WTC11 (cell line): ENCODE measurements at regions not wholly inside any gene's neighbourhood (a gene's known extent, or its start where the extent isn't known, plus 50 kb on each side); places are given as distances from the start of the nearest gene placed in this dataset.
A peak's percentile ranks its signal among the peaks of the same experiment; 100 is the strongest.

Experiments used
- ATAC-seq: fragments of 200-7000 bp; cut with Tn5 transposase; 2 replicates; pipeline ENCODE4 v1.10.0; 2021; ENCODE audit warnings: mild to moderate bottlenecking, moderate library complexity
- CTCF ChIA-PET: fragments of 300-600 bp; sonication (Branson Sonifier 250); formaldehyde crosslinking; loops from one replicate; lab custom pipeline; 2021; ENCODE audit warnings: antibody characterized with exemption; lab: Charles Lee
- POLR2A ChIA-PET: fragments of 350-600 bp; sonication (Branson Sonifier 250); formaldehyde crosslinking; loops from one replicate; lab custom pipeline; 2021; ENCODE audit warnings: antibody characterized with exemption; lab: Charles Lee
- DNase-seq: peaks from one replicate; pipeline ENCODE4 v3.0.0; 2021; ENCODE audit warnings: low spot score
- H3K27ac Mint-ChIP-seq: 2 replicates; pipeline ENCODE4 v1.8.0; 2021; ENCODE audit warnings: mixed read lengths
- H3K27me3 Mint-ChIP-seq: 2 replicates; pipeline ENCODE4 v1.8.0; 2021; ENCODE audit warnings: low read depth, mild to moderate bottlenecking, moderate library complexity, mixed read lengths
- H3K36me3 Mint-ChIP-seq: 2 replicates; pipeline ENCODE4 v1.8.0; 2021; ENCODE audit warnings: mixed read lengths
- H3K4me1 Mint-ChIP-seq: 2 replicates; pipeline ENCODE4 v1.8.0; 2022; ENCODE audit warnings: mixed read lengths
- H3K4me3 Mint-ChIP-seq: 2 replicates; pipeline ENCODE4 v1.8.0; 2021; ENCODE audit warnings: mild to moderate bottlenecking, moderate library complexity, mixed read lengths
- H3K9me3 Mint-ChIP-seq: 2 replicates; pipeline ENCODE4 v1.8.0; 2021; ENCODE audit warnings: mixed read lengths
- ATF1 ChIP-seq: sonication (generic); formaldehyde crosslinking; IDR thresholded peaks from 2 replicates; pipeline ENCODE4 v1.8.1; 2023; ENCODE audit warnings: mild to moderate bottlenecking, moderate library complexity, missing genetic modification reagents
- ATF2 ChIP-seq: sonication (generic); formaldehyde crosslinking; IDR thresholded peaks from 2 replicates; pipeline ENCODE4 v1.8.1; 2022; ENCODE audit warnings: low read depth, missing genetic modification reagents, borderline replicate concordance
- E2F5 ChIP-seq: sonication (generic); formaldehyde crosslinking; IDR thresholded peaks from 2 replicates; pipeline ENCODE4 v1.8.1; 2022; ENCODE audit warnings: mild to moderate bottlenecking, moderate library complexity, missing genetic modification reagents
- HMGA2 ChIP-seq: fragments of 250-450 bp; sonication (Bioruptor Pico); IDR thresholded peaks from 2 replicates; pipeline ENCODE4 v1.4.0; 2021; ENCODE audit warnings: mild to moderate bottlenecking, moderate library complexity
- NFATC4 ChIP-seq: fragments of 250-450 bp; sonication (Bioruptor Pico); IDR thresholded peaks from 2 replicates; pipeline ENCODE4 v1.9.0; 2021; ENCODE audit warnings: mild to moderate bottlenecking
- NR3C1 ChIP-seq: sonication (generic); formaldehyde crosslinking; conservative IDR thresholded peaks from 2 replicates; pipeline ENCODE4 v1.8.1; 2023; ENCODE audit warnings: low read depth, mild to moderate bottlenecking, missing genetic modification reagents
- OVOL2 ChIP-seq: fragments of 250-450 bp; sonication (Bioruptor Pico); IDR thresholded peaks from 2 replicates; pipeline ENCODE4 v1.9.0; 2021; ENCODE audit warnings: mild to moderate bottlenecking, borderline replicate concordance
- RORB ChIP-seq: fragments of 250-450 bp; sonication (Bioruptor Pico); IDR thresholded peaks from 2 replicates; pipeline ENCODE4 v1.9.0; 2021; ENCODE audit warnings: mild to moderate bottlenecking
- ZNF416 ChIP-seq: fragments of 250-450 bp; sonication (Bioruptor Pico); IDR thresholded peaks from 2 replicates; pipeline ENCODE4 v1.9.0; 2021; ENCODE audit warnings: mild to moderate bottlenecking, inconsistent platforms
- TF ChIP-seq, protein P1 (sequence below): sonication (generic); formaldehyde crosslinking; IDR thresholded peaks from 2 replicates; pipeline ENCODE4 v1.8.0; 2022; ENCODE audit warnings: mild to moderate bottlenecking, missing genetic modification reagents
- TF ChIP-seq, protein P2 (sequence below): sonication (generic); formaldehyde crosslinking; IDR thresholded peaks from 2 replicates; pipeline ENCODE4 v1.8.1; 2022; ENCODE audit warnings: mild to moderate bottlenecking, missing genetic modification reagents, moderate library complexity, borderline replicate concordance
- TF ChIP-seq, protein P3 (sequence below): sonication (generic); formaldehyde crosslinking; IDR thresholded peaks from 2 replicates; pipeline ENCODE4 v1.8.1; 2023; ENCODE audit warnings: mild to moderate bottlenecking, missing genetic modification reagents, borderline replicate concordance
- TF ChIP-seq, protein P4 (sequence below): sonication (generic); formaldehyde crosslinking; IDR thresholded peaks from 2 replicates; pipeline ENCODE4 v1.8.1; 2023; ENCODE audit warnings: mild to moderate bottlenecking, missing genetic modification reagents, moderate library complexity
- TF ChIP-seq, protein P5 (sequence below): sonication (generic); formaldehyde crosslinking; conservative IDR thresholded peaks from 2 replicates; pipeline ENCODE4 v1.8.1; 2022; ENCODE audit warnings: mild to moderate bottlenecking, missing genetic modification reagents

DNA sequence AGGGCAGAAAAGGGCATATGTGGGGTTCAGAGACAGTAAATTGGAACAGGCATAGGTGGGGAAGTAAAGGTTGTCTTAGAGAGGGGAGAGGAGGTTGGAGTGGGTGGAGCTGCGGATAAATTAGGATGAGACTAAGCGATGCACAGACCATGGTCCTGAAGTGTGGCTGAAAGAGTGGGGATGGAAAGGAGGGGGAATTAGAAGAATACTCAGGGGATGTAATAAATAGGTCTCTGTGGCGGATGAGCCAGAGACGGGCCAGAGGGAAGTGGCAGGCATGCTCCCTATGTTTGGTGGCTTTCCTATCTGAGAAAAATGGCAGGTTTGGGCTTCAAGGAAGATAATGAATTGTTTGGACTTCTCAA lies 123.4 kb downstream of the OLFM4 start:
- peaks cover 5% of the 10 kb centered on the region for H3K9me3 Mint-ChIP-seq
- no peak overlapping the region for H3K4me3 Mint-ChIP-seq
- no peak for TF ChIP-seq ZNF416 (CRISPR knock-in tag)
- TF ChIP-seq, protein P1, sequence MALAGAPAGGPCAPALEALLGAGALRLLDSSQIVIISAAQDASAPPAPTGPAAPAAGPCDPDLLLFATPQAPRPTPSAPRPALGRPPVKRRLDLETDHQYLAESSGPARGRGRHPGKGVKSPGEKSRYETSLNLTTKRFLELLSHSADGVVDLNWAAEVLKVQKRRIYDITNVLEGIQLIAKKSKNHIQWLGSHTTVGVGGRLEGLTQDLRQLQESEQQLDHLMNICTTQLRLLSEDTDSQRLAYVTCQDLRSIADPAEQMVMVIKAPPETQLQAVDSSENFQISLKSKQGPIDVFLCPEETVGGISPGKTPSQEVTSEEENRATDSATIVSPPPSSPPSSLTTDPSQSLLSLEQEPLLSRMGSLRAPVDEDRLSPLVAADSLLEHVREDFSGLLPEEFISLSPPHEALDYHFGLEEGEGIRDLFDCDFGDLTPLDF: no peak
- 0 out of 2 replicates have a peak, but pooled peaks cover 2% of the 10 kb centered on the region for H3K27me3 Mint-ChIP-seq
- ChIA-PET POLR2A (interaction anchor here (0.9 to 1.1 kb wide), 2 partner anchors 184 to 305 kb away, joined by 3 read pairs; no protein-coding TSS in a partner anchor), CTCF (interaction anchor here (0.7 to 2.5 kb wide), 78 partner anchors 8 to 543 kb away, joined by 3 to 125 read pairs (median 5); partner anchors contain the start of genes OLFM4 and PCDH8)
- no peak for DNase-seq
- no peaks in the 10 kb centered on the region; the same call in 1 of the 2 replicates for H3K4me1 Mint-ChIP-seq
- H3K27ac Mint-ChIP-seq: no peak overlapping the region
- peaks cover 5% of the 10 kb centered on the region; the same call in 1 of the 2 replicates for H3K36me3 Mint-ChIP-seq
- peak; percentile 53 for ATAC-seq

GRCh38 chr13:53158201-53158600 lies 129.6 kb downstream of the OLFM4 start:
- Mint-ChIP-seq H3K27ac (no peak overlapping the region), H3K9me3 (peaks cover 20% of the 10 kb centered on the region), H3K4me1 (no peaks in the 10 kb centered on the region), H3K27me3 (peaks cover 2% of the 10 kb centered on the region), H3K4me3 (no peak overlapping the region), H3K36me3 (peaks cover 5% of the 10 kb centered on the region)
- TF ChIP-seq ATF1 (CRISPR knock-in tag): no peak
- TF ChIP-seq, protein P2, sequence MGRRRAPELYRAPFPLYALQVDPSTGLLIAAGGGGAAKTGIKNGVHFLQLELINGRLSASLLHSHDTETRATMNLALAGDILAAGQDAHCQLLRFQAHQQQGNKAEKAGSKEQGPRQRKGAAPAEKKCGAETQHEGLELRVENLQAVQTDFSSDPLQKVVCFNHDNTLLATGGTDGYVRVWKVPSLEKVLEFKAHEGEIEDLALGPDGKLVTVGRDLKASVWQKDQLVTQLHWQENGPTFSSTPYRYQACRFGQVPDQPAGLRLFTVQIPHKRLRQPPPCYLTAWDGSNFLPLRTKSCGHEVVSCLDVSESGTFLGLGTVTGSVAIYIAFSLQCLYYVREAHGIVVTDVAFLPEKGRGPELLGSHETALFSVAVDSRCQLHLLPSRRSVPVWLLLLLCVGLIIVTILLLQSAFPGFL: no peak
- no peak for TF ChIP-seq RORB (CRISPR knock-in tag)
- no peak for TF ChIP-seq NR3C1 (CRISPR knock-in tag)
- TF ChIP-seq HMGA2 (CRISPR knock-in tag): no peak
- no peak for TF ChIP-seq OVOL2 (CRISPR knock-in tag)
- TF ChIP-seq, protein P3, sequence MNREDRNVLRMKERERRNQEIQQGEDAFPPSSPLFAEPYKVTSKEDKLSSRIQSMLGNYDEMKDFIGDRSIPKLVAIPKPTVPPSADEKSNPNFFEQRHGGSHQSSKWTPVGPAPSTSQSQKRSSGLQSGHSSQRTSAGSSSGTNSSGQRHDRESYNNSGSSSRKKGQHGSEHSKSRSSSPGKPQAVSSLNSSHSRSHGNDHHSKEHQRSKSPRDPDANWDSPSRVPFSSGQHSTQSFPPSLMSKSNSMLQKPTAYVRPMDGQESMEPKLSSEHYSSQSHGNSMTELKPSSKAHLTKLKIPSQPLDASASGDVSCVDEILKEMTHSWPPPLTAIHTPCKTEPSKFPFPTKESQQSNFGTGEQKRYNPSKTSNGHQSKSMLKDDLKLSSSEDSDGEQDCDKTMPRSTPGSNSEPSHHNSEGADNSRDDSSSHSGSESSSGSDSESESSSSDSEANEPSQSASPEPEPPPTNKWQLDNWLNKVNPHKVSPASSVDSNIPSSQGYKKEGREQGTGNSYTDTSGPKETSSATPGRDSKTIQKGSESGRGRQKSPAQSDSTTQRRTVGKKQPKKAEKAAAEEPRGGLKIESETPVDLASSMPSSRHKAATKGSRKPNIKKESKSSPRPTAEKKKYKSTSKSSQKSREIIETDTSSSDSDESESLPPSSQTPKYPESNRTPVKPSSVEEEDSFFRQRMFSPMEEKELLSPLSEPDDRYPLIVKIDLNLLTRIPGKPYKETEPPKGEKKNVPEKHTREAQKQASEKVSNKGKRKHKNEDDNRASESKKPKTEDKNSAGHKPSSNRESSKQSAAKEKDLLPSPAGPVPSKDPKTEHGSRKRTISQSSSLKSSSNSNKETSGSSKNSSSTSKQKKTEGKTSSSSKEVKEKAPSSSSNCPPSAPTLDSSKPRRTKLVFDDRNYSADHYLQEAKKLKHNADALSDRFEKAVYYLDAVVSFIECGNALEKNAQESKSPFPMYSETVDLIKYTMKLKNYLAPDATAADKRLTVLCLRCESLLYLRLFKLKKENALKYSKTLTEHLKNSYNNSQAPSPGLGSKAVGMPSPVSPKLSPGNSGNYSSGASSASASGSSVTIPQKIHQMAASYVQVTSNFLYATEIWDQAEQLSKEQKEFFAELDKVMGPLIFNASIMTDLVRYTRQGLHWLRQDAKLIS (CRISPR knock-in tag): no peak
- ChIA-PET CTCF (no interaction called here), POLR2A (no interaction called here)
- DNase-seq (no peak), ATAC-seq (no peak)

GRCh38 chr13:53159431-53159830 lies 130.8 kb downstream of the OLFM4 start:
- Mint-ChIP-seq H3K27ac (no peak overlapping the region), H3K27me3 (peaks cover 10% of the 10 kb centered on the region), H3K9me3 (peaks cover 25% of the 10 kb centered on the region), H3K36me3 (peaks cover 5% of the 10 kb centered on the region), H3K4me3 (no peak overlapping the region), H3K4me1 (peaks cover 5% of the 10 kb centered on the region)
- ChIA-PET CTCF (interaction anchor here (1.1 kb wide), 1 partner anchor 8 kb away, joined by 4 read pairs; no protein-coding TSS in a partner anchor), POLR2A (no interaction called here)
- no peak for TF ChIP-seq NFATC4 (CRISPR knock-in tag)
- no peak for TF ChIP-seq E2F5 (CRISPR knock-in tag)
- TF ChIP-seq ATF2 (CRISPR knock-in tag): no peak
- TF ChIP-seq, protein P4, sequence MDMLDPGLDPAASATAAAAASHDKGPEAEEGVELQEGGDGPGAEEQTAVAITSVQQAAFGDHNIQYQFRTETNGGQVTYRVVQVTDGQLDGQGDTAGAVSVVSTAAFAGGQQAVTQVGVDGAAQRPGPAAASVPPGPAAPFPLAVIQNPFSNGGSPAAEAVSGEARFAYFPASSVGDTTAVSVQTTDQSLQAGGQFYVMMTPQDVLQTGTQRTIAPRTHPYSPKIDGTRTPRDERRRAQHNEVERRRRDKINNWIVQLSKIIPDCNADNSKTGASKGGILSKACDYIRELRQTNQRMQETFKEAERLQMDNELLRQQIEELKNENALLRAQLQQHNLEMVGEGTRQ (CRISPR knock-in tag): peak; percentile 18; the same call in 1 of the 2 replicates
- TF ChIP-seq, protein P5, sequence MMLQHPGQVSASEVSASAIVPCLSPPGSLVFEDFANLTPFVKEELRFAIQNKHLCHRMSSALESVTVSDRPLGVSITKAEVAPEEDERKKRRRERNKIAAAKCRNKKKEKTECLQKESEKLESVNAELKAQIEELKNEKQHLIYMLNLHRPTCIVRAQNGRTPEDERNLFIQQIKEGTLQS: no peak
- DNase-seq (no peak), ATAC-seq (0 out of 2 replicates have a peak, but pooled peaks have one; percentile 28)
